ENCODE measurements at regions not wholly inside any gene's neighbourhood (a gene's known extent, or its start where the extent isn't known, plus 50 kb on each side); places are given as distances from the start of the nearest gene placed in this dataset.

DNA sequence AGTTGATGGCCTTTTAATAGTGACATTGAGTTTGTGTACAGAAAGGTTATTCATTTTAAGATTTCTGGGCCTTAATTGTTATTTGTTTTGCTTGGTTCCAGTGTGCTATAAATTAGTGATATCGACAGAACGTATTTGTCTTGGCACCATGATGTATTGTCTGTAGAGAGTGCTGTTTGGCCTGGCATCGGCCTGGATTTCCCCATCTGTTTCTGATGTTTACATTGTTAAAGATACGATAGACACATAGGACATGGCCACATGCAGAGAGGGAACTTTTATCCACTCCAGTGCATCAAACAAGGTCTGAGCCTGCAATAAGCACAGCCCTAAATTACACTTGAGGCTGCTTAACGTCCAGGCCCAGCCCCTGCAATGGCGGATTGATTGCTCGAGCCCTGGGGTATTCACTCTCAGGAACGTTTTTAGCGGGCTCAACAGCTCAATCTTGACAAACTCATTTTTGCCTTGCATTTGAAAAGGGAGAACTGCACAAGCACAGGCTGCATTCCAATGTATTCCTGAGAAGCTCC lies 144.7 kb downstream of the SLC4A3 start:
- DNase-seq = no peak

DNA sequence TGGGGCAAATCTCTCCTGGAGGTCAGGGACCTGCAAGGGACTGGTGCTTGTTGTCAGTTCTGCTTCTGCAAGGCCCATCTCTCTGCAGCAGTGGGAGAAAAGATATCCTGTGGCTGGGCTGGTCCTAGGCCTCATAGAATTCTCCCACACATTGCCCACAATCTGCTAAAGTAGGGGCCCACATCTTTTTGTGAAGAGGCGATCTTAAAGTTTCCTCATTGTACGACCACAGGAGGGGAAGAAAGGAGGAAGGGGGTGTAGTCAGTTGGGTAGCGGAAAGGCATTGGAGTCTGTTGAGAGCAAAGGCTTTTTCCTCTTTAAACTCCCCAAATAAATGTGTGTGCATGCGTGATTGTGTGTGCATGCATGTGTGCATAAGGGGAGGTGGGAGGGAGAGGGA lies 145.3 kb downstream of the SLC4A3 start:
- no peak for DNase-seq

DNA sequence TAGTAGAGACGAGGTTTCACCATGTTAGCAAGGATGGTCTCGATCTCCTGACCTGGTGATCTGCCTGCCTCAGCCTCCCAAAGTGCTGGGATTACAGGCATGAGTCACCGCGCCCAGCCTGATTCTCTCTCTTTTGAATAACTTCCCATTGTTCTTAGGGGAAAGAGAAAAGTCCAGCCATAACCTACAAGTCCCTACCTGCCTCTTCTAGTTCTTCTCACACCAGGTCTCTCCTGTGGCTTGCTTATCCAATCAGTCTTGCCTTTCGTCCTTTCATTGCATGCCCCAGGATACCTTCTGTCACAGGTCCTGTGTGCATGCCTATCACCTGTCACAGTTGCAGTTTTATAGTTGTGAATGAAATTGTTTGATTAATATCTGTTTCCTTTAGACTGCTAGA lies 148.1 kb downstream of the SLC4A3 start:
- no peak for DNase-seq

DNA sequence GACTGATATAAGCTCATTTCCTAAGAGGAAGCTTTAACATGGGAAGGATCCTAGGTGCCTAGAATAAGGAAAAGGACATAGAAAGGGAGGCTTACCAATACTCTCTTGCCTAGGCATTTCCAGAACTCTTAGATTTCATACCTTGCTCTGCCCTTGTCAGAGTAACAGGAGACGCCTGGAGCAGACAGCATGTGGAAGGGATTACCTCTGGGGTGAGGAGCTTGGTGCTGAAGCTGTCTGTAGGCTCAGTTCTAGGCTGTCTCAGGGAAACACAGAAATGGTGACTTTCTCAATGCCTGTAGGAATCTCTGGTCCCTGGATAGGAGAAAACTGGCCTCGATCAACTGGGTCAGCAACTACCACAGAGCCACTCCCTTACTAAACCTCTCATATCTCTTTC lies 150.0 kb downstream of the SLC4A3 start:
- no peak for DNase-seq

DNA sequence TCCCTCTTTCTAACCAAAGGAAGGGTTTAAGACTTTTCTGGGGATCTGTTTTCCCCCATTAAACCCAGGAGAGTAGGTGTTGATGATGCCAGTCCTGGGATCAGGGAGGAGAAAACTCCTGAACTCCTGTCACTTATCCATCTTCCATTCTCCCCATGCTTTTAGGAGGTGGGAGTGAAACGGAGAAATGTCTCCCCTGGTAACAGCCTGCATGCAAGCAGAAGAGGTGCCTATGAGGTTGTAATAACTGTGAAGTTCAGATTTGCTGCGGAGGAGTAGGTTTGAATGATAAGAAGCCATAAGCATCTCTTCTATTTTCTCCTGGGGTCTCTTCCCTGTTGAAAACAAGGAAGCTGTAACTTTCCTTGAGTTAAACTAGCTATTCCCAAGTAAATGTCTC lies 150.8 kb downstream of the SLC4A3 start:
- DNase-seq = no peak

DNA sequence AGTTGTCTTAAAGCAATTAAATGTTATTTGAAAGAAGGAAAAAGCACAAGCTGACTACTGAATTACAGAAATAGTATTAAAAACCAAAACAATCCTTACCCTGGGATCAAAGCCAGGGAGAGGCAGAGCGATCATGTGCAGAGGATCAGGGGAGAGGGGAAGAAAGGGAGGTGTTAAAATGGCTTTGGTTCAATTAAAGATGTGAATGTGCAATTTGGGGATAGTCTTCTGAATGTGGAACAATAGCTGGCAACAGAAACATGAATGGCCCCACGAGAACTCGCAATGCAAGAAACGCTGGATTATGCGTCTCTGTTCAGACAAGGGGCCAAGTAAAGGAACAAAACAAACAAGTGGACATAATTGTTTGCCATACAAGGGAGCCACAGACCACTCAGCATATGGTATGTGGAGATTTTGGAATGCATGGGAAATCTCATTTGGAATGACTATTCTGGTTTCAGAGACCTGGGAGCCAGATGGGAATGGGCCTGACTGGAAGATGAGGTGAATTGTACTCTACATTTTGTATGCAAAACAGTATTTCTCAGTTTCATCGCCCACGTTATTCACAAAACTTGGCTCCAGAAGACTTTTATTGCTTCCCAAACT lies 155.4 kb downstream of the SLC4A3 start:
- DNase-seq = no peak

DNA sequence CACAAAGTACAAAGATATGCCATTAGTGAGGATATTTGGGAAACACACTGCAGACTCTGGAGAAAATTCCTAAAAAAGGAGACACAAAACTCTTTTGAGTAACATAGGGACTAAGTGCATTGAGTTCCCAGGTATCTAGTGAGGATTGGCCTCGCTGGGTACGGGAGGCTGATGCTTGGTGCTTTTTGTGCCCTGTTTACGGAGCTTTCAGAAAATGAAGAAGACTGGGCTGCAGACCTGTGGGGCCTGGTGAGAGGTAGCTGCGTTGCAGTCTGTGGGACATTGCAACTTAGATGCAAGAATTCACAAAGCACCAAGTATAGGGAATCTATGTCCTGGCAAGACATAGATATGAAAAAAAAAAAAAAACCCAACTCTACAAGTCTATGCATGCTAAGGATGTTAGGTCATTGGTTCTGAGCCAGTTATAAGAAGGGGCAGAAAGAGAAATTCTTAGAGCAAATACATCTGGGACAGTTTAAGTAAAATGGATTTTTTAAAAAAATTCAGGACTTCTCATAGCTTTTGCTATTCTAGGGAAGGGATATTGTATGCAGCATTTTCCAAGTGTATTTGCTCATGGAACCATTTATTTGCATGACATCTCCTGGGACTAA lies 156.0 kb downstream of the SLC4A3 start:
- no peak for DNase-seq

DNA sequence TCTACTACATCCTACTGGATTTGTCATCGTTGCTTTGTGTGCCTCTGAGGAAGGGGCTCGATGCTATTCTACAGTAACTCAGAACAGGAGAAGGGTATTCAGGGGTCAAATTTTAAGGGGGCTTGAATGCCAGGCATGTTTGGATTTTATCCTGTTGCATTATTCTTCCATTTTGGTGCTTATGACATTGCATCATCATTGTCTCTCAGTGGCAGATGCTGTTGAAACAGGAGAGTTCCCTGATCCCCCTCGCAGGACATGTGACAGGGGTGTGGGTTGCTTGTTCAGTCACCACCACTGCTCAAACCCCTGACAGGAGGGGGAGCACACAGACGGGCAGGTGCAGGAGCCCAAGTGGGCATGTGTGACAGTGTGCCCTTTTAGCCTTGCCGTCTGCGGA lies 156.7 kb downstream of the SLC4A3 start:
- no peak for DNase-seq

DNA sequence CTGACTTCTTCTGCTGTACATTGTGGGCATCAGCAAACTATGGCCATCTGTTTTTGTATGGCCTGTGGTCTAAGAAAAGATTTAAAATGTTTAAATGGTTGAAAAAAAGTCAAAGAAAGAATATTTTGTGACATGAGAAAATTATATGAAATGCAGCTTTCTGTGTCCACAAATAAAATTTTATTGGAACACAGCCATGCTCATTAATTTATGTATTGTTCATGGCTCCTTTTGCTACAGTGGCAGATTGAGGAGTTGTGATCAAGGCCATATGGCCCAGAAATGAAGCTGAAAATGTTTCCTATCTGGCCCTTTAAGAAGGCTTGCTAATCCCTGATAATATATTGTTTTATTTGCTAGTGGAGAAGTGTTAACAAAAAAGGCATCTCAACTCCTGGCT lies 162.0 kb downstream of the SLC4A3 start:
- no peak for DNase-seq

DNA sequence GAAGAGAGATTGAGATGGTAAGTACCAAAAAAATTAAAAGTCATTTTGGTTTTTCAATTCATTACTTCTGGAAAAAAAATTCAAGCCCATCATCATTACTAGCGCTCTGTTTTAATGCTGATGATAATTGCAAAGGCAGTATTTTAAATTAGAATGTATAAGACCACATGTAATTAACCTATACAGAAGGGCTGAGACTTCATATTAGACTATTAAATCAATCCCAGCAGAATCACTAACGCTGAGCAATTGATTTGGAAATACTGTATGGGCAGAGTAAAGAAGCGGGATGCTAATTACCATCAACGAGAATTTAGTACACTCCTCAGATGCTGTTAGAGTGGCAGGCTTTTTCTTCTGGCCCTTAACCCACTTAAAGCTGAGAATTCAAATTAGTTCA lies 165.0 kb downstream of the SLC4A3 start:
- no peak for DNase-seq

DNA sequence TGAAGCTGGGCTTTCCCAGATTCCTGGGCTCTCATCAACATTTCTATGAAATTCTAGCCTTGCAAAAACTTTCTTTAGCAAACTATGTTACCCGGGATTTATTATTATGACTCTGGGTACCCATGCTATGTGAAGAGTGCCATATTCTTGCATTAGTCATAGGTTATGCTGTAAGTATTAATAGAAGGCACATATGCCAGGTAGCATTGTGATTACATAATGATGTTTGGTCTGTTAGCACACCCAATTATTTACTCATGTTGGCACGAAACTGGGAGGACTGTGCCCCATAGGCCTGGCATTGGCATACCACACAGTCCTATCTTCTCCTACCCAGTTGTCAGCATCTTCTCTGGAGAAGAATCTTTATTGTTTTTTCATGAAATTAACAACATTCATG lies 171.0 kb downstream of the SLC4A3 start:
- no peak for DNase-seq

DNA sequence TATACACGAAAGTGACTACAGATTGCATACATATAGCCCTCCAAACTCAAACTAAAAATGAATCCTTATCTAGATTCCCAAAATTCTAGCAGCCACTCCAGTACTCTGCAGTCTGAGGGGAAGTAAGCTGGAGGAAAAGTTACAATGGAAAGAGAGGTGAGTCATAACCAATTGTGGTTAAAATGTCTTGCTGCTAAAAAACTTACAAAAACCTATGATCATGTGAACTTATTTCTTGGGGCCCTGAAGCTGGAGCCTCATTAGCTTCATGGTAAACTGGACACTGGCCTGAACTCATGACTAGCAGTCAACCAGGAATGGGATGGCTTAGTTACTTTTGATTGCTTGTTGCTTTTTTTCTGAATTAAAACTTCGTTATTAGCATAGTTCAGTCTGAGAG lies 175.9 kb downstream of the SLC4A3 start:
- DNase-seq = no peak

DNA sequence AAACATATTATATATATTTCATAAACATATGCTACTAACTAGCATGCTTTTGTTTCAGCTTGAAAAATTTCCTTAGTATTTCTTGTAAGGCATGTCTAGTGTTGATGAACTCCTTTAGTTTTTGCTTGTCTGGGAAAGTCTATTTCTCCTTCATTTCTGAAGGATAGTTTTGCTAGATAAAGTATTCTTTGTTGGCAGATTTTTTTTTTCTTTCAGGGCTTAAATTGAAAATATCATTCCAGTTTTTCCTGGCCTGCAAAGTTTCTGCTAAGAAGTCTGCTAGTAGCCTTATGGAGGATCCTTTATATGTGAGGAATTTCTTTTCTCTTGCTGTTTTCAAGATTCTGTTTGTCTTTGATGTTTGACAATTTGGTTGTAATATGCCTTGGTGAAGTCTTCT lies 183.5 kb downstream of the SLC4A3 start:
- DNase-seq = no peak

DNA sequence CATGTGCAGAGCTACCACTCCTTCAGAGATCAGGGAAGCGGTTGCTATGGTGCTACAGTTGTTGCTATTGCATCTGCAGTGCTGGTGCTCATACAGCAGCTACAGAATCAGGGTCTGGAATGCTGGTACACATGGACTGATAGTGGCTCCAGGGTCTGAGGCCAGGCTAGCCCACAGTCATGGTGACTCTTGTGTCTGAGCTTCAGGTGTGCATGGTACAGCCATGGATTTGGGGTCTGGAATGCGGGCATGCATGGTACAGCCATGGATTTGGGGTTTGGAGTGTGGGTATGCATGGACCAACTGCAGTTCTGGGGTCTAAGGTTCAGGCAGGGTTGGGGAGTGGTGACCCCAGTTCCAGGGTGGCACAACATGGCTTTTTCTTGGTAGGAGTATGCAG lies 185.2 kb downstream of the SLC4A3 start:
- no peak for DNase-seq

DNA sequence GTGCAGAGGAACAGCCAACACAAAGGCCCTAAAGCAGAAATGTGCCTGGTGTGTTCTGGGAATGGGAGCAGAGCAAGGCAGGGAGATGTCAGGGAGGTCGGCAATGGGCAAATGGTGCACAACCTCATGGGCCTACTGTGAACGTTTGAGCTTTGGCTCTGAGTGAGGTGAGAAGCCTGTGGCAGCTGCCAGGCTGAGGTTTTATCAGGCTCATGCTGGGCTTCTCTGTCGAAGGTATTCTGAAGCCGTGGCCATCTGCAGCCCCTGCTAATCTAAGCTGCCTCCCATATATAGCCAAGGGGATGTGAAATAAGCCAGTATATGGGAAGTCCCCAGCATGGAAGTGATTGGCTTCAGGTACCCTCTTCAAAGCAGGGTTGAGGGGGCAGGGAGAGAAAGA lies 193.3 kb downstream of the SLC4A3 start:
- DNase-seq = no peak

DNA sequence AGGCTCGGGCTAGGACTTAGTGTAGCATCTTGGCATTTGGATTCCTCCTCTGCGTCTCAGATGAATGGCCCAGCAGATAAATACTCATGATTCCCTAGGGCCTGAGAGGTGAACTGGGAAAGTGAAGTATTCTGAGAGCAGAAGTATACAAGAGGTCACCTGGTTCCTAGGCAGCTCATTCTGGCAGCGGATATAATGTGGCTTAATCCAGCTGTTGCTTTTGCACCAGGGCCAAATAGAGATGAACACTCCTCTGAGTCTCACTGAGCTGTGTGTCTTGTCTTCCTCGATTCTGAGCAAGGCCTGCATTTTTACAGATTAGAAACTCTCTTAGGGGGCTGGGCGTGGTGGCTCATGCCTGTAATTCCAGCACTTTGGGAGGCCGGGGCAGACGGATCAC lies 196.1 kb downstream of the SLC4A3 start:
- DNase-seq = no peak

DNA sequence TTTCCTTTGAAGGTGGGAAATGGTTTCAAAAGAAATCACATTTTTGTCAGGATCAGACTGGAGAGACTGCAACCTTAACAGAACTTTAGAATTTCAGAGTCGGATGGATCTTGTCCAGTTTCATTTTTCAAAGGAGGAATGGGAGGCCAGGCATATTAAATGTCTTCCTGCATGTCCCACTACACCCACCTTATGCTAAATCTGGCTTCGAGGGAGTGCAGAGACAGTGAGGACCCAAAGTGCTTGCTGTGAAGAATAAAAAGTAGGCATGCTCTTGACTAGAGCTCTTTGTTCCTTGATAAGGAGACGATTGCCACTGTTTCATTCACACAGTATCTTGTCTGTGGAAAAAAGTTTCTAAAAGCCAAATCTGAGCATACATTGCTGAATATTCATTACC lies 197.6 kb downstream of the SLC4A3 start:
- no peak for DNase-seq

DNA sequence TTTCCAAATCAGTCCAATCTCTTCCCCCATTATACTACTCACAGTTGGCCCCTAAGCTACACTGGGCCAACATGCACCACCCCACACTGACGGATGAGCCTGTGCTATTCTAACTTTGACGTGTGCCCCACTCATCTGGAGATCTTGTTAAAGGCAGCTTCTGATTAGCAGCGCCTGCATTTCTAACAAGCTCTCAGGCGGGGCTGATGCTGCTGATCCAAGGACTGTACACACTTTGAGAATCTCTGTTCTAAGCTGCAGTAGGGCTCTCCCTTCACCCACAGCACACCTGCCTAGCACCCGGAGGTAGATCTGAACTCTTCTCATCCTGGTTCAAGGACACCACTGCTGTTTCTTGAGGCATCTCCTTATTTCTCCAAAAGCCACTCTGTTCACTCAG lies 200.7 kb downstream of the SLC4A3 start:
- no peak for DNase-seq

DNA sequence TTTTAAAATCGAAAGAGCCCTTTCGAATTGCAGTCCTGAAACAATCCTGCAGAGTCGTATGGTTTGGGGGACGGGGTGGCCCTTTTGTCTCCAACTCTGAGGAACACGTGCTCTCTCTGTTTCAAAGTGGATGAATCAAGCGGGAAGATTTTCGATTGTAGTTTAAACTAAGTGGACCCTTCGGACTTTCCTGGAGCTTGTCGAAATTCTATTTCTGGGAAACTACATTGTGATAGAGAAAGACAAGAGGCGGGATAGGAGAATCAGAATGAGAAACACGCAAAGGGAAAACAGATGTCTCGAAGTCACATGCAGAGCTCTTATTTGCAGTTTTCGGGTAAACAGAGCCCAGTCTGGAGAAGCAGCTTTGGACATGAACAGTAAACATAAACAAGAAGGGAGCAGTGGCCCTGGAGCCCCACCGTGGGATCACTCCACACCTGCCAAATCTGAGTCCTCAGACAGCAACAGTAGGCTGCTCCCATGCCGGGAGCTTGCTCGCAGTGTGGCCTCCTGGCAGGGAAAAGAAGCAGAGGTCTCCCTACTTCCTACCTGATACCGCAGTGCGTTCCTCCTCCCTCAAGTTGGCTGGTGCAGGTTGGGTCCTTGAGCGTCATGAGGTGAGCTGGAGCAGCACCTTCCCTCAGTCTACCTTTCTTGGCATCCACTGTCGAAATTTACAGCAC lies 202.4 kb downstream of the SLC4A3 start:
- no peak for DNase-seq

DNA sequence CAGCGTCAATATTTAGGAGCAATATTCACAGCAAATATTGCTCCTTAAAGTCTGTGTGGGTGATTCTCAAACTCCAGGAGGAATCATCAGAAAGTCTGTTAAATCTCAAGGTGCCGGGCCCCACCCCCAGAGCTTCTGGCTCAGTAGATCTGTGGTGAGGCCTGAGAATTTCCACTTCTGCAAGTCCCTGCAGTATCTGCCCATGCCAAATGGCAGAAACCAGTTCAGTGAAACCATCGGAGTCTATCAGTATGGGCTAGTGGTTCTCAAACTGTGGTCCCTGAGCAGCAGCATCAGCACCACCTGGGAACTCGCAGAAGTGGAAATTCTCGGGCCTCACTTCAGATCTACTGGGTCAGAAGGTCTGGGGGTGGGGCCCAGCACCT lies 202.9 kb downstream of the SLC4A3 start:
- DNase-seq = no peak

DNA sequence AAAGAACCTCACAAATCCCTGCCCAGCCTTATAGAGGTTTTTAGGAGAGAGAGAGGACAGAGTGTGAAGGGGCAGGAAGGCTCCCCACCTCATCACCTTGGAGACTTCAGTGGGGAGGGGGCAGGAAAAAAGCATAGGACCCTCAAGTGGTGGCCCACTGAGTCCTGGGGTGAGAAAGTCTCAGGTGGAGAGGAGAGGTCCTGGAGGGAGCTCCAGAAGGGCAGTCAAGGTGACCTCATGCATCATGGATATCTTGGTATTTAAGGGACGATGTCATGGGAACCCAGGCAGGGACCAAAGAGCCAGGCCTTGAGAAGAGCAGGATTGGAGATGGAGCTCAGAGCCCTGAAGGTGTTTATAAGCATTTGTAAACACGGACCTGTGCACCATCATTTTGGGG lies 204.5 kb downstream of the SLC4A3 start:
- DNase-seq = no peak

DNA sequence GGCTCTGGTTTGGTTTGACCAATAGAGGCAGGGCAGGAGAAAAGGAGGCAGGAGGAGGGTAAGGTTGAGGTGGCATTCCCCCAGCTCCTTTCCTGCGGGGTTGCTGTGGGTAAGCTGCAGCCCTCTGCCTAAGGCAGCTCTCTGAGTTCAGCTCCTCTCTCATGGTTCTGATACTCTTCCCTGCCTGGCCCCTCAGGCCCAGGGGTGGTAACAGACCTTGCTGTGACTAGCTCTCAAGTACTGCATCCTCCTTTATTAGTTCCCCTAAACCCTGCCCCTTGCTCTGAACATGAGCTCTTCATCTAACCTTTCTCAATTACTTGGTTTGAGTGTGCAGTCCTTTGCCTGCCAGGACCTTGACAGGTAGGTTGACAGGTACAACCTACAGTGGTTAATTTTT lies 205.5 kb downstream of the SLC4A3 start:
- DNase-seq = no peak

DNA sequence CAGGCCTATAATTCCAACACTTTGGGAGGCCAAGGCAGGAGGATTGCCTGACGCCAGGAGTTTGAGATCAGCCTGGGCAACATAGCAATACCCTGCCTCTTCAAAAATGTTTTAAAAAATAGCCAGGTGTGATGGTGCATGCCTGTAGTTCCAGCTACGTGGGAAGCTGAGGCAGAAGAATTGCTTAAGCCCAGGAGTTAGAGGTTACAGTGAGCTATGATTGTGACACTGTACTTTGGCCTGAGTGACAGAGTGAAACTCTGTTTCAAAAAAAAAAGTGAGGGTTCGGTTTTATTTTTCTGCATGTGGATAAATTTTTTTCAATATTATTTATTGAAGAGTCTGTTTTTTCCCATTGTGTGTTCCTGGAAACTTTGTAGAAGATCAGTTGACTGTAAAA lies 208.1 kb downstream of the SLC4A3 start:
- no peak for DNase-seq

DNA sequence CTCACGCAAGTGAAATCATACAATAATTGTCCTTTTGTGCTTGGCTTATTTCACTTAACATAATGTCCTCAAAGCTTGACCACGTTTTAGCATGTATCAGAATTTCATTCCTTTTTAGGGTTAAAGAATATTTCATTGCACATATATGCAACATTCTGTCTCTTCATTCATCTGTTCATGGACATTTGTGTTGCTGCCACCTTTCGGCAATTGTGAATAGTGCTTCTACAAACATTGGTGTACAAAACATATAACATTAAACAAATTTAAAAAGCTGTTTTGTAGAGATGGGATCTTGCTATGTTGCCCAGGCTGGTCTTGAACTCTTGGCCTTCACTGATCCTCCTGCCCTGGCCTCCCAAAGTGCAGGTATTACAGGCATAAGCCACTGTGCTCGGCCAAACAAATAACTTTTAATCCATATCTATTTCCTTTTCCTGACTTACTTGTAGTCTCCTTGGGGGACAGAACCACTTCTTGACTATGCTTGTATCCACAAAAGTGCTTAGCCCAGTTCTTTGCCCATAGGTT lies 209.3 kb downstream of the SLC4A3 start:
- DNase-seq = no peak
